ENCODE measurements at regions not wholly inside any gene's neighbourhood (a gene's known extent, or its start where the extent isn't known, plus 50 kb on each side); places are given as distances from the start of the nearest gene placed in this dataset.

DNA sequence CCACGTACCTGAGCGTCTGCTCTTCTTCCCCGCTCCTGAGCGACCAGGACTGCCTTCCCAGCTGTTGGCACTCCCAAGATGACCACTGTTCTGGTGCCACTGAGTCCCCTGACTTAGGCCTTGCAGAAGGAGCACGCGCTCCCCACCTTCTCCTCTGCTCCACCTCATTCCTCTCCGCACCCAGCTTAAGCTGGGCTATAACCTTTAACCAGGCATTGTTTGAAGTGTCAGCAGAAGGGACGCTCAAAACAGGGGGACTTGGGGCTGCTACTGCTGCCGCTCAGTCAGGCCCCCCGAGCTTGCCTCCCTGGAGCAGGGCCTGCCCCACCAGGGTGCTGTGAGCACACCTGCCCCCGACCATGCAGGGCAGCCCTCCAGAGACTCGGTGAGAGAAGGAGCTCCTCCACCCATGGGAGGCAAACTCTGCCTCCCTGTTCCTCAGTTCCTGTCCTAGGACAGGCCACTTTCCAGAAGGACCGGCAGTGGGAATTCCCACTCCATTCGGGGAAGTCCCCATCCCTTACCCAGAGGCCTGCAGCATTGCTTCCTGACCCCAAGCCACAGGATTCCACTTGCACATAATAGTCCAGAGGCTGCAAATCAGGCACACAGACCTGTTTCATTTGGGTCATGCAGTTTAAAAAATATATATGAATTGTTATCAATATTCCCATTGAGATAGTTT is 99.7 kb upstream of the ENPP6 start:
- TF ChIP-seq, protein P1, sequence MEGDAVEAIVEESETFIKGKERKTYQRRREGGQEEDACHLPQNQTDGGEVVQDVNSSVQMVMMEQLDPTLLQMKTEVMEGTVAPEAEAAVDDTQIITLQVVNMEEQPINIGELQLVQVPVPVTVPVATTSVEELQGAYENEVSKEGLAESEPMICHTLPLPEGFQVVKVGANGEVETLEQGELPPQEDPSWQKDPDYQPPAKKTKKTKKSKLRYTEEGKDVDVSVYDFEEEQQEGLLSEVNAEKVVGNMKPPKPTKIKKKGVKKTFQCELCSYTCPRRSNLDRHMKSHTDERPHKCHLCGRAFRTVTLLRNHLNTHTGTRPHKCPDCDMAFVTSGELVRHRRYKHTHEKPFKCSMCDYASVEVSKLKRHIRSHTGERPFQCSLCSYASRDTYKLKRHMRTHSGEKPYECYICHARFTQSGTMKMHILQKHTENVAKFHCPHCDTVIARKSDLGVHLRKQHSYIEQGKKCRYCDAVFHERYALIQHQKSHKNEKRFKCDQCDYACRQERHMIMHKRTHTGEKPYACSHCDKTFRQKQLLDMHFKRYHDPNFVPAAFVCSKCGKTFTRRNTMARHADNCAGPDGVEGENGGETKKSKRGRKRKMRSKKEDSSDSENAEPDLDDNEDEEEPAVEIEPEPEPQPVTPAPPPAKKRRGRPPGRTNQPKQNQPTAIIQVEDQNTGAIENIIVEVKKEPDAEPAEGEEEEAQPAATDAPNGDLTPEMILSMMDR (conservative IDR thresholded peaks at IDR 0.05; ENCODE audit: low read depth, low read length) = no peak
- TF ChIP-seq POLR2A (IDR thresholded peaks at IDR 0.05; ENCODE audit: low read depth, low read length) (no peak), RFX5 (IDR thresholded peaks at IDR 0.05; ENCODE audit: low read depth, low read length) (no peak), MAFK (IDR thresholded peaks at IDR 0.05; ENCODE audit: low read depth, low read length) (no peak), RCOR1 (IDR thresholded peaks at IDR 0.05; ENCODE audit: insufficient replicate concordance, low read length) (no peak), FOS (IDR thresholded peaks at IDR 0.05; ENCODE audit: low read depth, low read length) (no peak), RAD21 (IDR thresholded peaks at IDR 0.05; ENCODE audit: low read length) (no peak)

Data from IMR-90 (cell line).